GM21447 (cell line): ENCODE measurements at regions not wholly inside any gene's neighbourhood (a gene's known extent, or its start where the extent isn't known, plus 50 kb on each side); places are given as distances from the start of the nearest gene placed in this dataset.
"Not testable (repeated sequence)": the region's sequence is repeated elsewhere in the genome, so short reads cannot be mapped to it uniquely, and the experiment has no call there.

Experiments
- ATAC-seq: cut with Tn5 transposase; IDR thresholded peaks from one replicate; pipeline ENCODE4 v1.9.1; 2021; ENCODE audit not compliant: unreplicated experiment

- ATAC-seq, result no peak
Measured at GRCh38 chr18:5721924-5722323, 173.4 kb downstream of the TMEM200C start.

GRCh38 chr18:5720132-5720531 is 175.2 kb downstream of the TMEM200C start:
- ATAC-seq, result no peak

GRCh38 chr18:5717256-5717655 is 173.5 kb upstream of the EPB41L3 start:
- no peak for ATAC-seq

- ATAC-seq, result no peak
Measured at GRCh38 chr18:5710676-5711075, 166.9 kb upstream of the EPB41L3 start.

- no peak for ATAC-seq
Measured at GRCh38 chr18:5710235-5710634, 166.4 kb upstream of the EPB41L3 start.

GRCh38 chr18:5709476-5710095 is 165.8 kb upstream of the EPB41L3 start:
- no peak for ATAC-seq

- ATAC-seq, result no peak
Measured at GRCh38 chr18:5707586-5707985, 163.8 kb upstream of the EPB41L3 start.

GRCh38 chr18:5705393-5705792 is 161.6 kb upstream of the EPB41L3 start:
- ATAC-seq, result no peak

GRCh38 chr18:5704847-5705246 is 161.1 kb upstream of the EPB41L3 start:
- no peak for ATAC-seq

- not testable (repeated sequence) for ATAC-seq
Measured at GRCh38 chr18:5702016-5702415, 158.2 kb upstream of the EPB41L3 start.

- no peak for ATAC-seq
Measured at GRCh38 chr18:5693699-5694294, 150.0 kb upstream of the EPB41L3 start.

GRCh38 chr18:5678779-5679406 is 135.1 kb upstream of the EPB41L3 start:
- ATAC-seq, result no peak

- ATAC-seq, result no peak
Measured at GRCh38 chr18:5678278-5678677, 134.5 kb upstream of the EPB41L3 start.

GRCh38 chr18:5673616-5674015 is 129.8 kb upstream of the EPB41L3 start:
- ATAC-seq, result no peak

- ATAC-seq, result no peak
Measured at GRCh38 chr18:5669585-5669984, 125.8 kb upstream of the EPB41L3 start.

- no peak for ATAC-seq
Measured at GRCh38 chr18:5668087-5668715, 124.4 kb upstream of the EPB41L3 start.

- no peak for ATAC-seq
Measured at GRCh38 chr18:5667356-5667755, 123.6 kb upstream of the EPB41L3 start.

GRCh38 chr18:5662586-5663090 is 118.8 kb upstream of the EPB41L3 start:
- ATAC-seq, result no peak

- ATAC-seq, result no peak
Measured at GRCh38 chr18:5661179-5661578, 117.4 kb upstream of the EPB41L3 start.

- no peak for ATAC-seq
Measured at GRCh38 chr18:5653802-5654201, 110.0 kb upstream of the EPB41L3 start.

GRCh38 chr18:5651736-5652135 is 107.9 kb upstream of the EPB41L3 start:
- no peak for ATAC-seq

GRCh38 chr18:5649439-5649838 is 105.6 kb upstream of the EPB41L3 start:
- ATAC-seq, result no peak
